ENCODE measurements at regions not wholly inside any gene's neighbourhood (a gene's known extent, or its start where the extent isn't known, plus 50 kb on each side); places are given as distances from the start of the nearest gene placed in this dataset.
"Not testable (repeated sequence)": the region's sequence is repeated elsewhere in the genome, so short reads cannot be mapped to it uniquely, and the experiment has no call there.

DNA sequence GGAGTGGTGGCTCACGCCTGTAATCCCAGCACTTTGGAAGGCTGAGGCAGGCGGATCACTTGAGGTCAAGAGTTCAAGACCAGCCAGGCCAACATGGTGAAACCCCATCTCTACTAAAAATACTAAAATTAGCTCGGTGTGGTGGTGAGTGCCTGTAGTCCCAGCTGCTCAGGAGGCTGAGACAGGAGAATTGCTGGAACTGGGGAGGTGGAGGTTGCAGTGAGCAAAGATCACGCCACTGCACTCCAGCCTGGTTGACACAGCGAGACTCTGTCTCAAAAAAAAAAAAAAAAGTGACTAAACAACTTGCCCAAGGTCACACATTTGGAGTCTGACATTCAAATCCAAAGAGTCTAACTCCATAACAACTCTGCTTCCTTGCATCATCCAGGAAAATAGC lies 192.4 kb upstream of the C16orf82 start:
- not testable (repeated sequence) for DNase-seq (ENCODE audit: low read depth in 3 of 3)

DNA sequence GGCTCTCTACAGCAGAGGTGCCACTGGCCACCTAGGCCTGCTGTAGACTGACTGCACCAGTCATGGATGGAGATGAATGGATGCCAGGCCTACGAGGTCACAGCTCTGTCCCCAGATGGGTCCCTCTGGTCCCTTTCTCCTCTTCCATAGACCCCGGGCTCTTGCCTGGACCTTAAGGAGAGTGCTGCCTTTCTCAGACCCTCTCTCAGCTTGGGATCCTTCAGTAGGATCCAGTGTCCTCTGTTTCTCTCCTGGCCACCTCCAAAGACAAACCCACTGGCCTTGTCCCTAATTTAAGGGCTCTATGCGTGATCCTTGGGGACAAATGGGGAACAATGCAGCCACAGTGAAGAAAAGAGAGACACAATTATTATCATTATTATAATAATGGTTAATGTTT lies 189.3 kb upstream of the C16orf82 start:
- no peak for DNase-seq (ENCODE audit: low read depth in 3 of 3)

DNA sequence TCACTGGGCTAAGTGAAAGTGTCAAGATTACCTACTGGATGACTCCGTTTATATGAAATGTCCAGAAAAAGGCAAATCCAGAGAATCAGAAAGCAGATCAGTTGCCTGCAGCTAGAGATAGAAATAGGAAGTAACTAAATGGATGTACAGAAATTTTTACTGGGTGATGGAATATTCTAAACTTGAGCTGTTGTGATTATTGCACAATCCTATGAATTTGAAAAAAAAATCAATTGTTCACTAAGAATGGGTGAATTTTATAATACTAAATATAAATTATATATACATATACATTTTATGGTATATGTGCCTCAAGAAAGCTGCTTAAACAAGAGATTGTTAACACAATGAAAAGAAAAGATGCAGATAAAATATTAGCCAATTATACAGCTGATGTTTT lies 181.1 kb upstream of the C16orf82 start:
- DNase-seq (ENCODE audit: low read depth in 3 of 3): no peak

DNA sequence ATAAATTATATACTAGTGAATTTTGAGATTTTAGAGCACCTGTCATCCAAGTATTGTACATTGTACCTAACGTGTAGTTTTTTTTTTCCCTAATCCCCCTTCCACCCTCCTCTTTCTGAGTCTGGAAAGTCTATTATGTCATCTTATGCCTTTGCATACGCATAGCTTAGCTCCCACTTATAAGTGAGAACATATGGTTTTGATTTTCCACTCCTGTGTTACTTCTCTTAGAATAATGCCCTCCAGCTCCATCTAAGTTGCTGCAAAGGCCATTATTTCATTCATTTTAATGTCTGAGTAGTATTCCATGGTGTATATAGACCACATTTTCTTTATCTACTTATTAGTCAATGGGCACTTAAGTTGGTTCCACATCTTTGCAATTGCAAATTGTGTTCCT lies 177.0 kb upstream of the C16orf82 start:
- no peak for DNase-seq (ENCODE audit: low read depth in 3 of 3)

DNA sequence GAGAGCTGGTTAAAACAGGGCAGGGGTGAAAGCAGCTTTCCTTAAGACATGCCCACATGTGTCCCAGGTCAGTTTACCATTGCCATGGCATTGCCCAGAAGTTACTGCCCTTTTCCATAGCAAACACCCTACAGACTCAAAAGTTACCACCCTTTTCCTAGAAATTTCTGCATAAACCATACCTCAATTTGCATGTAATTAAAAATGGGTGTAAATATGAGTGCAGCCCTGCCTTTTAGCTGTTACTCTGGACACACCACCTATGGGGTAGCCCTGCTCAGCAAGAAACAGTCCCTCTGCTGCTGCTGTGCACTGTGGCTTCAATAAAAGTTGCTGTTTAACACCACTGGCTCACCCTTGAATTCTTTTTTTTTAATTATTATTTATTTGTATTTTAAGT lies 168.5 kb upstream of the C16orf82 start:
- DNase-seq (ENCODE audit: low read depth in 3 of 3): no peak

DNA sequence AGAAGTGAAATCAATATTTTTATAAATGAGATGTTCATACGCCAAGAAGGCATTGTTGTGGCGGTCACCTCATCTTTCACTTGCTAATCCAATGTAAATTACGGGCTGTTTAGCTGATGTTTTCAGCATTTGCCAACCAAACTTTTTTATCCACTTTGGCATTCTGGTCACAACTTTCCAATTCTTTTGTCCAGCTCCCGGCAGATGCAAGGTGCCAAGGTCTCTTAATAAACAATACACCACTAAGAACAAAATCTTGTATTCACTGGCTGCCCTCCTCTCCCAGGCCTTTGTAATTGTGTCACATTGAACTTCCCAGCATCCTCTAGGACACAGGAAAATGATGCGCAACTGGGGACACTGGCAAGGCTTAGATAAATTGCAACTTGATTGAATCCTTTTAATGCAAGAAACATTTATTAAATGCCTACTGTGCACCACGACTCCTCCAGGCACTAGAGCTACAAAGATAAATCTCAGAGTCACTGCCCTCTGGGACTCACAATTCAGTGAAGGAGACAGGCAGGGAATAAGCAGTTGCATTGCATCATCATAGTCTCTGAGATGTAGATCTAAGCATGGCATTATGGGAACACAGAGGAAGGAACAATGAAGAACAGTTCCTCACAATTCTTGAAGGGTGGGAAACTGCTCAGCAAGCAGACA lies 165.4 kb upstream of the C16orf82 start:
- no peak for DNase-seq (ENCODE audit: low read depth in 3 of 3)

DNA sequence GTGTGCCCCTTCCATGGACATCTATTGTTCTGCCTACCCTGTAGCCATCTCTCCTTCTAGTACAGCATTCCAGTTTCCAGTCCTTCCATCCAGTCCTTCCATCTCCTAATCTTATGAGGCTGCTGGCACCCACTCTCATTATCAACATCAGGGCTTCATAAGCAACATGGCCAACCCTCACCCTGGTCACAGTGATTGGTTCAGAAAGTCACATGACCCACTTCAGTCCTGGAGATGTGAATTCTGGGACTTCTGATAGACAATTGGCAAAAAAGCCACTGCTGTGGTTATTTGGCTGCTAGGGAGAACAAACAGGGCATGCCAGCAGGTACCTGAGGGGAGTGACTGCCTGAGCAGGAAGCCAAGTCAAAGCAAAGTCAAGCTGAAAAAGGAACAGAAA lies 164.7 kb upstream of the C16orf82 start:
- DNase-seq (ENCODE audit: low read depth in 3 of 3): no peak

DNA sequence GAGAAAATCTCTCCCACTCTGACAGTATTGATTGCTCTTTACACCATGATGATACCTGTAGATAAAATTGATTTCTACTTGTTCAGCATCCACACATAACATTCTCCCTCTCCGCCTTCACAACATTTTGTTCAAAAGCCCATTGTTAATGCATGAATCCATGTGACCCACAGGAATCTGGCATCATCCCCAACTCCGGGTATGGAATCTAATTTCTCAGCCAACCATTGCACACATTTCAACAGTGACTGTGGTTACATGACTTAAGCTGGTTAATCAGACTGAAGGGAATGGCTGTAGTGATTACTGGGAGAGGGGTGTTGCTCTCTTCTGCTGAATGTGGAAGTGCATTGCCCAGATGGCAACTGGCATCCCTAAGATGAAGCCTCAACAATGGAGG lies 161.4 kb upstream of the C16orf82 start:
- DNase-seq (ENCODE audit: low read depth in 3 of 3): no peak

DNA sequence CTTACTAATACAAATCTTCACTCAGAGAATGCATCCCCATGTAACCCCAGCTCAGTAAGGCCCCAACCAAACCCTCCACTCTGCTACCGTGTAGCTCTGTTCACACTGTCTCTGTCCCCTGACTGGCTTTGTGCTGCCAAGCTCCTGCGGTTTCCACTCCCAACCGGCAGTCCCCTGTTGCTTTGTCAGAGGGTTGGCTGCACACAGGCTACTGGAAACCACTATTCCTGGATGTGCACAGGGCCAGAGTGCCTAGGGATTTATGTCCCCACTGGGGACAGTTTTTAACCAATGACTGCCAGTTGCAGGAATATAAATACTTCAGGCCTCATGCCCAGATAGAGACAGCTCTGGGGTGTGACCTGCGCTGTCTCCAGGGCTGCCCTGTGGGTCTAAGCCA lies 157.1 kb upstream of the C16orf82 start:
- DNase-seq (ENCODE audit: low read depth in 3 of 3): no peak

DNA sequence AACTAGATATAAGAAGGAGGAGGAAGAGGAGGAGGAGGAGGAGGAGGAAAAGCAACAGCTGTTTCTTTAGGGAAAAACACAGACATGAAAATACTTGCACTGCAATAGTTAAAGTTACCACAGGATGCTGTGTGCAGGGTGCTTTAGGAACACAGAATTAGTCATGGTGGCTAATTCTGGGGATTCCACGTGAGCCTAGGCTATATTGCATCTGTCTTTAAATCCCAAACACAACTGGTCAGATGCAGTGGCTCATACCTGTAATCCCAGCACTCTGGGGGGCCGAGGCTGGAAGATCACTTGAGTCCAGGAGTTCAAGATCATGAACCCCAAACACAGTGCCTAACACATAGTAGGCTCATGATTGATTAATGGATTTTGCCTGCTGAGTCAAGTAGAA lies 155.3 kb upstream of the C16orf82 start:
- DNase-seq (ENCODE audit: low read depth in 3 of 3): no peak

DNA sequence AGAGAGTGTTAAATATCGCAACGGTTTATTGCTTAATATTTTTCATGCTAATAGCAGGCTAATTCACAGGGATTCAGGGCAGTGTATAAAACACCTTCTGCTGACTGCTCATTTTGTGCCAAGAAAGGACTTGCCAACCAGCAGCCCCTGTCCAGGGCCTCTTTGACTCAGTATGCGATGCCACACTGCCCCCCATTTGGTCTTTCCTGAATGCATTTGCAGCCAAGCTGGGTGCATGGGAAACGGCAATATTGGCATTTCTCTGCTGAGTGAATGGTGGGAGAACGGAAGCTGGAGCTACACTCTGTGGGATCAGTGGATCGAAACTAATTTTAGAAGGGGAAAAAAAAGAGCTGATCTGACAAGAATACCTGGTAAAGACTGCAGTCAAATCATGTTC lies 152.9 kb upstream of the C16orf82 start:
- no peak for DNase-seq (ENCODE audit: low read depth in 3 of 3)

DNA sequence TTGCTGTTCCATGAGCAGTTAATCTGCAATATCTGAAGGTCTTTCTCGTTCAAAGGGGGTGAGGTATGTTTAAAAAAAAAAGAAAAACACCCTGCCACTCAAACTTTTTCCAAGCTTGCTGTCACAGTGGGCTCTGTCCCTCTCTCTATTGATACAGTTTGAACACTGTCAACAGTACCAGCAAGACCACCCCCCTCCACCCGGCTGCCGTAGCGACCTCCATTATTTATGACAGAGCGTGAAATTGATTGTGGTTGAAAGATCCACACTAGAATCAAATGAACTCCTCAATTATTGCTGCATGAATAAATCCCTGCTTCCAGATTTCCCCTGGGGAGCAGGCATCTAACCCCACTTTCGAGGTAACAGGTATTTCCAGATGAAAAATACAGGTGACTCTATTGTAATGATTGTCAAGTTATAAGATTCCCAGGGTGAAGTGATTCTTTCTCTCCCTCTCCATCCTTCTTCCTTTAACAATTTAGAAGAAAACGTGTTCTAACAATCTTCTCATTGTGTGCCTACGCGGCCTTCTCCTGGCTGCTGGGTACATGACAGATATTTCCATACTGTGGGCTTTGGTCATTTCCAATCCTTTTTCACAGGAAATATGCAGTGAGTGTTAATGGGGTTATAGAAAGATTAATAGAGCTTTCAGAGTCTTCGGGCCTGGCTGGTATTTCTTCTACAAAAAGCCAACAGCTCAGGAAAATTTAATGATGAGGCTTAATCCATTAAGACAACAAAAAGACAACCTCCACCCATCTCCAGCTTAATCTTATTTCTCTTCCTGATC lies 135.7 kb upstream of the C16orf82 start:
- DNase-seq (ENCODE audit: low read depth in 3 of 3): no peak

DNA sequence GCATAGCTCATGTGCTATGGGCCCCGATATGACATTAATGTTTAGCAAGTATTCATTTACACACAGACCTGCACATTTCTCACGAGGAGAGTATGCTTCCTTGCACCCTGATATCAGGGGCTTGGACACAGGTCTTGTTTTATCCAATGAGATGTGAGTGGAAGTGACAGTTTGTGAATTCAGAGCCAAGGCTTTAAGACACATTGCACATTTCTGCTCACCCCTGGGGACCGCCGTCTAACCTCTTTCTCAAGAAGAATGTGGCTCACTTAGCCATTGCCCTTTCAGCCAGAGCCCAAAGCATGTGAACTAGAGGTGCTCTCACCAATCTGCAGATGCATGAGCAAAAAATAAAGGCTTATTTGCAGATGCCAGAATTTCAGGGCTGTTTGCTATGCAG lies 116.1 kb upstream of the C16orf82 start:
- no peak for DNase-seq (ENCODE audit: low read depth in 3 of 3)

DNA sequence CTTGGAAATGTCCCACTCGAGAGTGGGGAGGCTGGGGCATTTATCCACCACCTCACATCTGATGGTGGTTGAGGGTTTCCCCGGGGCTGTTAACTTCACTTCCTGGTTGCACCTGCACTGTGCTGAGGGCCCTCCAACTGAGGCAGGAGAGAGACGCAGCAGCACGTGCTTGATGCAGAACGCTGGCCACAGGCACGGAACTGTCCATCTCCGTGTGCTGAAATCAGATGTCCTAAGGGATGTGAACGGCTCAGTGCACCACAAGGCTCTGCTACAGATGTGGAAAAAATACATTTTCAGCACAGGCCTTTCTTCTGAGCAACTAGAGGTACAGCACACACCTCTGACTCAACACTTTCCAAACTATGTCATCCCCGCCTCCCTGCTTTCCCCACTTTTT lies 114.8 kb upstream of the C16orf82 start:
- DNase-seq (ENCODE audit: low read depth in 3 of 3): no peak

DNA sequence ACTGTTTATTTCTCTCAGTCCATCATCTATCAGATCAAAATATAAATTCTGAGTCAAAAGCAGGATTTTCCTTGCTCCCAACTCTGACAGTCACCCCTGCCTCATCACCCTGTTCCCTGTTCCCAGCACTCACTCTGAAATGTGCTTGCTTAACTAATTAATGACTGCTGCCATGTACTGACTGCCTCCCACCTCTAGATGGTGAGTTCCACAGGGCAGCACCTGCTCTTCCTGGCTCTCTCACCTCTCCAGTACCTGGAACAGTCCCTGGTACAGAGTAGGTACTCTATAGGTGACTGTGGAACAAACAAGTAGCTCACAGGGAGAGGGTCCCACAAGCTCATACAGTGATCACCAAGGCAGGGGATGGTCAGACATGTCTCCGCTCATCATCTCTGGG lies 114.3 kb upstream of the C16orf82 start:
- no peak for DNase-seq (ENCODE audit: low read depth in 3 of 3)

DNA sequence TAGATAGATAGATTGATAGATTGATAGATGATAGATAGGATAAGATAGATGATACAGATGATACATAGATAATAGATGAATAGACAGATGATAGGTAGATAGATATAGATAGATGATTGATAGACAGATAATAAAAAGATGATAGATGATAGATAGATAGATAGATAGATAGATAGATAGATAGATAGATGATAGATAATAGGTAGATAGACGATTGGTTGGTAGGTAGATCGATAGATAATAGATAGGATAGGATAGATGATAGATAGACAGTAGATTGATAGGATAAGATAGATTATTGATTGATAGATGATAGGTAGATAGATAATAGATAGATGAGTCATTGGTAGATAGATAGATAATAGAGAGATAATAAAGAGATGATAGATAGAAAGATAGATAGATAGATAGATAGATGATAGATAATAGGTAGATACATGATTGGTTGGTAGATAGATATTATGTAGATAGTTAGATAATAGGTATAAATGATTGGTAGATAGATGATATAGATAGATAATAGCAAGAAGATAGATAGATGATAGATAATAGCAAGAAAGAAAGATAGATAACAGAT lies 109.4 kb upstream of the C16orf82 start:
- no peak for DNase-seq (ENCODE audit: low read depth in 3 of 3)

DNA sequence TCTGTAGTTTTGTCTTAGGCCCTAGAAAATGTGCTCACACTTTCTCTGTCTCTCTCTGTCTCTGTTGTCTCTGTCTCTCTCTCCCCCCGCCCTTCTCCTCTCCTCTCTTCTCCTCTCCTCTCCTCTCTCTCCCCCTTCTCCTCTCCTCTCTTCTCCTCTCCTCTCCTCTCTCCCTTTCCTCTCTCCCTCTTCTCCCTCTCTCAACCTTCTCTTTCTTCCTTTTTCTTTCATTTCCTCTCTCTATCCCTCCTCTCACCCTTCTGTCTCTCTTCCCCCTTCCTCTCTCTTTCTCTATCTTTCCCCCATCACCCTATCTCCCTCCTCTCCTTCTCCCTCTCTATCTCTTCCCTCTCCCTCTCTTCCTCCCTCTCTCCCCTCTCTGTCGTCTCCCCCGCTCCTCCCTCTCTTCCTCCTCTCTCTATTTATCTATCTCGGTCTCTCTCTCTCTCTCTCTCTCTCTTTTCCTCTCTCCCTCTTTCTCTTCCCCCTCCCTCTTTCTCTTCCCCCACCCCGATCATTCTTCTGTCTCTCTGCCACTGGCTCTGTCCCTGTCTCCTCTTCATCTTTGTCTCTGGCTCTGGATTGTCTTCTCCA lies 107.2 kb upstream of the C16orf82 start:
- no peak for DNase-seq (ENCODE audit: low read depth in 3 of 3)

DNA sequence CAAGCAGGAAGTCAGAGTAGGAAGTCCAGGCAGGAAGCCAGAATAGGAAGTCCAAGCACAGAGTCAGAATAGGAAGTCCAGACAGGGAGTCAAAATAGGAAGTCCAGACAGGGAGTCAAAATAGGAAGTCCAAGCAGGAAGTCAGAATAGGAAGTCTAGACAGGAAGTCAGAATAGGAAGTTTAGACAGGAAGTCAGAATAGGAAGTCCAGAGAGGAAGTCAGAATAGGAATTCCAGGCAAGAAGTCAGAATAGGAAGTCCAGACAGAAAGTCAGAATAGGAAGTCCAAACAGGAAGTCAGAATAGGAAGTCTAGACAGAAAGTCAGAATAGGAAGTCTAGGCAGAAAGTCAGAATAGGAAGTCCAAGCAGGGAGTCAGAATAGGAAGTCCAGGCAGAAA lies 105.3 kb upstream of the C16orf82 start:
- no peak for DNase-seq (ENCODE audit: low read depth in 3 of 3)

DNA sequence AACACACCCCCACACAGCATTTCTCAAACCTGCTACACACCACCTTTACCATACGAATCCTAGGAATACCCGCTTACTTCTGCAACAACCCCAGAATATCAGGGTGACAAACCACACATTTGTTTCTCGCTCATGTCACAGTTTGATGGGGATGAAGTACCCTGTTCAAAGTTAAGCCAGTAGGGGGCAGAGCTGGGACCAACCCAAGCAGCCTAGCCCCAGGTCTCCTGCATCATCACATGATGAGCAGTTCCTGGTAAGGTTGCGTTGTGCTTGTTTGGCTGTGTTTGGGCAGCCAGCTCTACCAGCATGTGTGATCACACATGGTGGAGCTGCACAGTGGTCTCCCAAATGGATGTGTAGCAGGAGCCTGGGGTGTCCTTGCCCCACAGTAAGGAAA lies 103.6 kb upstream of the C16orf82 start:
- DNase-seq (ENCODE audit: low read depth in 3 of 3): peak in 1 of 3 experiments; percentile 20

DNA sequence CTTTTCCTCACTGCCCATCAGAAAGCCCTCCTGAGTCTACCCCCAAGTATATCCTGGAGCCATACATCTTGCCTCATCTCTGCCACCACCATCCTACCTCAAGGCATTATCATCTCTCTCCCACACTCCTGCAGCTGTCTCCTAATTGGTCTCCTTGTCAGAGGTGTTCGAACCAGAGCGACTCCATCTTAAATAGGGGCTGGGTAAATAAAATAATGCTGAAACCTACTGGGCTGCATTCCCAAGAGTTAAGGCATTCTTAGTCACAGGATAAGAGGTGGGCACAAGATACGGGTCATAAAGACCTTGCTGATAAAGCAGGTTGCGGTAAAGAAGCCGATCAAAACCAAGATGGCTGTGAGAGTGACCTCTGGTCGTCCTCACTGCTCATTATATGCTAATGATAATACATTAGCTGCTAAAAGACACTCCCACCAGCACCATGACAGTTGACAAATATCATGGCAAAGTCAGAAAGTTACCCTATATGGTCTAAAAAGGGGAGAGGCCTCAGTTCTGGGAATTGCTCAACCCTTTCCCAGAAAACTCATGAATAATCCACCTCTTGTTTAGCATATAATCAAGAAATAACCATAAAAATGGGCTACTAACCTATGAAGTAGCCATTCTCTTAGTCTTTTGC lies 97.0 kb upstream of the C16orf82 start:
- DNase-seq (ENCODE audit: low read depth in 3 of 3): no peak

DNA sequence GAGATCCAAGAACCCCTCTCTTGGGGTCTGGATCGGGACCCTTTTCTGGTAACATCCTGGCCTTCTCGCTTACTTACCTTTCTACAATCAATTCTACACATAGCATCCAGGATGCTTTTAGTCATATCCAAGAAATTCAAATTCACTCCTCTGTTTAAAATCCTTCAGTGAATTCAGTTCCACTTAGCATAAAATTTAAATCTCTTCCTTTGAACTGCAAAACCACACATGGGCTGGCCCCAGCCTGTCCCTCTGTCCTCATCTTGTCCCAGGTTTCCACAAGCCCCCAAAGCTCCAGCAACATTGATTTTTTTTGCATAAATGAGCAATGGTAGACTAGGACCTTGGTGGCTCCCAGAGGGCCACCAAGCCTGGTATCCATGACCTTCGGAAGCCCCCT lies 96.4 kb upstream of the C16orf82 start:
- DNase-seq (ENCODE audit: low read depth in 3 of 3): no peak

DNA sequence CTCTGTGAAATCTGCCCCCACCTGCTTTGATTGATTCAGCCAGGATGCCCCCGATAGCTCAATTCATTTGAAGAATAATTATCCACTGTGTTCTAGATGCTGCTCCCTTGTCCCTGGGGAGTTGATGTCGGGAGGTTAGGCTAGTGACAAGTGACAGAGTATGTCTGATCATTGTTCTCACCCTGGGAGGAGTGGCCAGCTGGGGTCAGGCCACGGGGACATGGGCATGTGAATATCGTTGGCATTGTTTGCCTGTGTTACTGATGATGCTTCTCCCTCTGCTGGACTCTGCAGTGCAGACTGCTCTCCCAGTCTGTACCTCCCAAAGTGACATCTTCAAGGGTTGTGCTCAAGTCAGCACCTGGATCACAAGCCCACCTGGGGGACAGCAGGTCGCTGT lies 89.9 kb upstream of the C16orf82 start:
- DNase-seq (ENCODE audit: low read depth in 3 of 3): no peak
